ENCODE measurements at regions not wholly inside any gene's neighbourhood (a gene's known extent, or its start where the extent isn't known, plus 50 kb on each side); places are given as distances from the start of the nearest gene placed in this dataset.

DNA sequence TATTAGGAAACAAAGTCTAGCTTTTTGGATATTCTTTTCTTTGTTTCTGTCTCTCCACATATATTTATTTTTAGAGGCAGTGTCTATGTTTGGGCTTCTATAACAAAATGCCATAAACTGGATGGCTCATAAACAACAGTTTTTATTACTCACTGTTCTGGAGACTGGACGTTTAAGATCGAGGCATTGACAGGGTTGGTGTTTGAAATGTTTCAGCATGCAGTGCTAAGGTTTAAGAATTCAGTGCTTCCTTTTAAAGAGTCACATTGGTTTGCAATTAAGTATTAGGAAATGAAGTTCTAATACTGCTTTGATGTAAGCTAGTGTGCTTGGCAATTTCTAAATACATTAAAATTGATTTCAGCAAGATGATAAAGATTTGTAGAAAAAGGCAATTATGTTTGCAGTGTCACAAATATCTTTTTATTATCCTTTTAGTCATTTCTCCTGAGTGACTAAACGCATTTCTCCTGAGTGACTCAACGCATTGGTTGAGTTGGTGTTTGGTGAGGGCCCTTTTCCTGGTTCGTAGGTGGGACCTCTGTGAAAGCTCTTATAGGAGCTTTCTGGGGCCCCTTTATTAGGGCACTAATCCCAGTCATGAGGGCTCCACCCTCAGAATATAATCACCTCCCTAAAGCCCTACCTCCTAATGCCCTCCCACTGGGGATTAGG is 317.0 kb downstream of the USP25 start:
- no peak for DNase-seq (ENCODE audit: low spot score)
- intact Hi-C loops (cut with DNase I) = no loop called here
- TF ChIP-seq CTCF (IDR thresholded peaks at IDR 0.05) = no peak
- no peak for TF ChIP-seq POLR2A (IDR thresholded peaks at IDR 0.05)
- TF ChIP-seq POLR2AphosphoS5 (IDR thresholded peaks at IDR 0.05) = no peak
- Histone ChIP-seq H3K27me3 (replicated peaks; ENCODE audit: insufficient read depth) (no peaks in the 10 kb centered on the region), H3K4me1 (replicated peaks) (no peaks in the 10 kb centered on the region), H3K36me3 (no peaks in the 10 kb centered on the region), H3K9me3 (no peaks in the 10 kb centered on the region), H3K4me3 (no peak overlapping the region), H3K27ac (no peak overlapping the region)
- WGBS = 68% methylated on average over 5 of the region's 5 CpGs

DNA sequence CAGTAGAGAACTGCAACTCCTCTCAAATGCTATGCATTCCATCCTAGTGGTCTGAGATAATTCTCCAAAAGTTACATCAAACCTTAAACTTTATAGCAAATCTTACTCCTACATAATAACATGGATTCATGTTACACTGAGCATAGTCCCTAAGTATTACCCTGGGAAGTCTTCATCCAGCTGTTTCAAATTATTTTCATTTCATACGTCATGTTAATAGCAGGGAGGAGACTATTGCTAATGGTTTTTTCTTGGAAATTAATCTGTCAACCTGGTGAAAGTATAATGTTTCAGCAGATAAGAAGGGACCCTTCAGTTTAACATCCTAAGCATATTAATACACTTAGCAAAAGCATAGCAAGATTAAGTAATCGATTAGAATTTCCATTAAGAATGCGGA is 318.1 kb downstream of the USP25 start:
- DNase-seq (ENCODE audit: low spot score) = no peak
- Histone ChIP-seq H3K36me3 (no peaks in the 10 kb centered on the region), H3K4me1 (replicated peaks) (no peaks in the 10 kb centered on the region), H3K27ac (no peak overlapping the region), H3K4me3 (no peak overlapping the region), H3K9me3 (no peaks in the 10 kb centered on the region), H3K27me3 (replicated peaks; ENCODE audit: insufficient read depth) (no peaks in the 10 kb centered on the region)
- 81% methylated on average over 3 of the region's 3 CpGs for WGBS
- intact Hi-C loops (cut with DNase I) = no loop called here
- no peak for TF ChIP-seq POLR2A (IDR thresholded peaks at IDR 0.05)
- no peak for TF ChIP-seq POLR2AphosphoS5 (IDR thresholded peaks at IDR 0.05)
- TF ChIP-seq CTCF (IDR thresholded peaks at IDR 0.05) = no peak

- no peaks in the 10 kb centered on the region for H3K9me3 ChIP-seq
- TF ChIP-seq CTCF (IDR thresholded peaks at IDR 0.05) (no peak), POLR2AphosphoS5 (IDR thresholded peaks at IDR 0.05) (no peak)
- H3K27me3 ChIP-seq (replicated peaks; ENCODE audit: insufficient read depth) = no peaks in the 10 kb centered on the region
- DNase-seq (ENCODE audit: low spot score) = no peak
- no peaks in the 10 kb centered on the region for H3K4me1 ChIP-seq (replicated peaks)
- no peaks in the 10 kb centered on the region for H3K36me3 ChIP-seq
- no peak overlapping the region for H3K27ac ChIP-seq
- no peak overlapping the region for H3K4me3 ChIP-seq
- intact Hi-C loops (cut with DNase I) = no loop called here
- 100% methylated on average over 1 of the region's 1 CpG for WGBS
Observed at GRCh38 chr21:16055014-16055413, 325.2 kb downstream of the USP25 start.

GRCh38 chr21:16058896-16059295 is 329.1 kb downstream of the USP25 start:
- no peak overlapping the region for H3K4me3 ChIP-seq
- H3K4me1 ChIP-seq (replicated peaks) = no peaks in the 10 kb centered on the region
- H3K9me3 ChIP-seq = no peaks in the 10 kb centered on the region
- TF ChIP-seq CTCF (IDR thresholded peaks at IDR 0.05) = no peak
- no peak for TF ChIP-seq POLR2AphosphoS5 (IDR thresholded peaks at IDR 0.05)
- no peak for TF ChIP-seq POLR2A (IDR thresholded peaks at IDR 0.05)
- H3K36me3 ChIP-seq = no peaks in the 10 kb centered on the region
- no peak overlapping the region for H3K27ac ChIP-seq
- no peaks in the 10 kb centered on the region for H3K27me3 ChIP-seq (replicated peaks; ENCODE audit: insufficient read depth)
- DNase-seq (ENCODE audit: low spot score) = no peak
- intact Hi-C loops (cut with DNase I) = no loop called here

- no peak for TF ChIP-seq POLR2A (IDR thresholded peaks at IDR 0.05)
- TF ChIP-seq POLR2AphosphoS5 (IDR thresholded peaks at IDR 0.05) = no peak
- TF ChIP-seq CTCF (IDR thresholded peaks at IDR 0.05) = no peak
- DNase-seq (ENCODE audit: low spot score) = no peak
- no peak overlapping the region for H3K27ac ChIP-seq
- 93% methylated on average over 4 of the region's 4 CpGs for WGBS
- H3K4me1 ChIP-seq (replicated peaks) = no peaks in the 10 kb centered on the region
- no peaks in the 10 kb centered on the region for H3K27me3 ChIP-seq (replicated peaks; ENCODE audit: insufficient read depth)
- H3K9me3 ChIP-seq = no peaks in the 10 kb centered on the region
- H3K36me3 ChIP-seq = no peaks in the 10 kb centered on the region
- intact Hi-C loops (cut with DNase I) = no loop called here
- H3K4me3 ChIP-seq = no peak overlapping the region
Observed at GRCh38 chr21:16059981-16060380, 330.2 kb downstream of the USP25 start.

All from prostate gland (tissue), 2 donors.